ENCODE measurements at regions not wholly inside any gene's neighbourhood (a gene's known extent, or its start where the extent isn't known, plus 50 kb on each side); places are given as distances from the start of the nearest gene placed in this dataset.
"Not testable (repeated sequence)": the region's sequence is repeated elsewhere in the genome, so short reads cannot be mapped to it uniquely, and the experiment has no call there.

GRCh38 chr2:36123995-36124394, 231.6 kb upstream of the CRIM1 start:
- peaks cover 11% of the 10 kb centered on the region for H3K9me3 Mint-ChIP-seq (ENCODE audit: unreplicated experiment)
- Histone ChIP-seq H3K9me3 (no peaks in the 10 kb centered on the region; the same call in 1 of the 2 replicates), H3K4me1 (no peaks in the 10 kb centered on the region), H3K27me3 (replicated peaks; ENCODE audit: control insufficient read depth, insufficient read depth, low read length) (no peaks in the 10 kb centered on the region), H3K36me3 (ENCODE audit: control insufficient read depth, insufficient read depth, low read length) (no peaks in the 10 kb centered on the region), H3K4me3 (ENCODE audit: low read depth, low read length) (no peak overlapping the region)
- no peak overlapping the region for H3K27ac Mint-ChIP-seq (ENCODE audit: unreplicated experiment)
- intact Hi-C loops (cut with micrococcal nuclease; ENCODE audit: unreplicated experiment): no loop called here
- ChIA-PET POLR2A (no interaction called here), CTCF (no interaction called here)
- H3K4me1 Mint-ChIP-seq (ENCODE audit: low read depth, unreplicated experiment): no peaks in the 10 kb centered on the region
- no peak overlapping the region for H3K4me3 Mint-ChIP-seq (ENCODE audit: unreplicated experiment)
- H3K36me3 Mint-ChIP-seq (ENCODE audit: insufficient read depth, unreplicated experiment): no peaks in the 10 kb centered on the region
- BruUV-seq (replicated peaks): no TSS peak
- TF ChIP-seq CTCF (IDR thresholded peaks at IDR 0.05; ENCODE audit: insufficient read depth in 1 of 2, low read depth in 1 of 2, low read length in 1 of 2, severe bottlenecking in 1 of 2, unreplicated experiment in 1 of 2): no peak
- no peak for DNase-seq
- peaks cover 15% of the 10 kb centered on the region for H3K27me3 Mint-ChIP-seq (ENCODE audit: insufficient read depth, unreplicated experiment)

GRCh38 chr2:36097022-36097421, 258.6 kb upstream of the CRIM1 start:
- no TSS peak for BruUV-seq (replicated peaks)

GRCh38 chr2:36091844-36092741, 263.5 kb upstream of the CRIM1 start:
- H3K27me3 Mint-ChIP-seq (ENCODE audit: insufficient read depth, unreplicated experiment); DNase-seq; POLR2A ChIA-PET; BruUV-seq (replicated peaks); H3K36me3 ChIP-seq (ENCODE audit: control insufficient read depth, insufficient read depth, low read length); H3K4me3 Mint-ChIP-seq (ENCODE audit: unreplicated experiment); H3K27ac Mint-ChIP-seq (ENCODE audit: unreplicated experiment); H3K36me3 Mint-ChIP-seq (ENCODE audit: insufficient read depth, unreplicated experiment); intact Hi-C loops (cut with micrococcal nuclease; ENCODE audit: unreplicated experiment); CTCF ChIA-PET; H3K9me3 ChIP-seq; H3K4me1 Mint-ChIP-seq (ENCODE audit: low read depth, unreplicated experiment); H3K4me1 ChIP-seq; H3K4me3 ChIP-seq (ENCODE audit: low read depth, low read length); H3K27me3 ChIP-seq (replicated peaks; ENCODE audit: control insufficient read depth, insufficient read depth, low read length): not testable (repeated sequence)
- peaks cover 31% of the 10 kb centered on the region for H3K9me3 Mint-ChIP-seq (ENCODE audit: unreplicated experiment)

More at GRCh38 chr2:36097022-36097421, 258.6 kb upstream of the CRIM1 start:
- intact Hi-C loops (cut with micrococcal nuclease; ENCODE audit: unreplicated experiment): no loop called here
- Histone ChIP-seq H3K9me3 (no peaks in the 10 kb centered on the region), H3K4me3 (ENCODE audit: low read depth, low read length) (no peak overlapping the region), H3K4me1 (no peaks in the 10 kb centered on the region), H3K36me3 (ENCODE audit: control insufficient read depth, insufficient read depth, low read length) (no peaks in the 10 kb centered on the region), H3K27me3 (replicated peaks; ENCODE audit: control insufficient read depth, insufficient read depth, low read length) (no peaks in the 10 kb centered on the region)
- no peak for TF ChIP-seq CTCF (IDR thresholded peaks at IDR 0.05; ENCODE audit: insufficient read depth in 1 of 2, low read depth in 1 of 2, low read length in 1 of 2, severe bottlenecking in 1 of 2, unreplicated experiment in 1 of 2)
- Mint-ChIP-seq H3K4me1 (ENCODE audit: low read depth, unreplicated experiment) (no peaks in the 10 kb centered on the region), H3K4me3 (ENCODE audit: unreplicated experiment) (no peak overlapping the region), H3K36me3 (ENCODE audit: insufficient read depth, unreplicated experiment) (no peaks in the 10 kb centered on the region), H3K27ac (ENCODE audit: unreplicated experiment) (no peak overlapping the region), H3K9me3 (ENCODE audit: unreplicated experiment) (peaks cover 12% of the 10 kb centered on the region), H3K27me3 (ENCODE audit: insufficient read depth, unreplicated experiment) (no peaks in the 10 kb centered on the region)
- CTCF ChIA-PET: no interaction called here
- POLR2A ChIA-PET: no interaction called here
- DNase-seq: no peak

Data from Caco-2 (cell line).